GM21423 (cell line): ENCODE measurements at regions not wholly inside any gene's neighbourhood (a gene's known extent, or its start where the extent isn't known, plus 50 kb on each side); places are given as distances from the start of the nearest gene placed in this dataset.

Experiments
- ATAC-seq: cut with Tn5 transposase; IDR thresholded peaks from one replicate; pipeline ENCODE4 v1.9.1; 2021; ENCODE audit warnings: mild to moderate bottlenecking, moderate library complexity; ENCODE audit not compliant: unreplicated experiment

DNA sequence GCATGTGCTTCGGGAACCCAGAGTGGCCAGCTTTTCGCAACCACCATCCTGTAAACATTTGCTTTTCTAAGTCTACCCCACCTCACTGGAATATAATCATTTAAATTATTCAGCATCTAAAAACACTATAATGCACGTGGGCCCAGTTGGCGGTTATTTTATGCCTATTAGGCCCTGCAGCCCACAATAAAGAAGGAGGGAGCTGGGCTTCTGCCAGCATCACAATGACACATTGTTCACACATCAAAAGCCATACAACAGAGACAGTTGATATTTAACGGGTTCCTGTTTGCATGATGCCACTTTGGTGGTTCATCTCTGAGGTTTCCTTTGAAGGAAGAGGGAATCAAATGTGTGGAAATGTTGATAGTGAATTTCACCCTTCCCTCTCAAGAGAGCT lies 916.0 kb upstream of the CELF4 start:
- no peak for ATAC-seq

DNA sequence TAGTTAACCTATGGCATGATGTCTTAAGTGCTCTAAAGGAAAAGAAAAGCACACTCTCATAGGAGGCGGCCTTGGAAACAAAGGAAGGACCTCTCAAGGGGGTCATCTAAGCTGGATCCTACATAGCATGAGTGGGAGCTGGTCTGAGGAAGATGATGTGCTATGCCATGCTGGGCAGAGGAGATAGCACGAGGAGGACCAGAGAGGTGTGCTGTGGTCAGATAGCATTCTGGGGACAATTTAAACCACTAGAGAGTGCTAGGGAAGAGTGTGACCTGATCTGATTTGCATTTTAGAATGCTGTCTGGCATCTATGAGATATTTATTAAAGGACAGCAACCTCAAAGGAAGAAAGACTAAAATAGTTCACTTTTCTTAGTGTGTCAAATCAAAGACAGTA lies 910.1 kb upstream of the CELF4 start:
- ATAC-seq = no peak

DNA sequence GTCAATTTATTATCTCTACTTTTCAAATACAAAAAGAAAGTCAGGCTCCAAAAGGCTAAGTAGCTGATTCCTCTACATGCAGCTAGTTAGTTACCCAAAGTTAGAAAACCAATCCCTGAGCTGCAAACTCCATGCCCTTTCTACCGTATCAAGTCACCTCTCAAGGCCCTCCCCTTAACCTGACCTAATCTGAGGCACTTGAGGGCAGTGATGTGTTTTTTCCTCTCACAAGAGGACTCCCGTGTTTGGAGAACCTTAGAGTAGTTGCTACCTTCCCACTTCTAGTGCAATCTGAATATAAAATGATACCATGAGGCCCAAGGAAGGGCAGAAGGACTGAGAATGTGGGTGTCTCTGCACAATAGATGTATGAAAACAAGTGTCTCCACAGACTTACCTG lies 907.9 kb upstream of the CELF4 start:
- ATAC-seq = no peak

DNA sequence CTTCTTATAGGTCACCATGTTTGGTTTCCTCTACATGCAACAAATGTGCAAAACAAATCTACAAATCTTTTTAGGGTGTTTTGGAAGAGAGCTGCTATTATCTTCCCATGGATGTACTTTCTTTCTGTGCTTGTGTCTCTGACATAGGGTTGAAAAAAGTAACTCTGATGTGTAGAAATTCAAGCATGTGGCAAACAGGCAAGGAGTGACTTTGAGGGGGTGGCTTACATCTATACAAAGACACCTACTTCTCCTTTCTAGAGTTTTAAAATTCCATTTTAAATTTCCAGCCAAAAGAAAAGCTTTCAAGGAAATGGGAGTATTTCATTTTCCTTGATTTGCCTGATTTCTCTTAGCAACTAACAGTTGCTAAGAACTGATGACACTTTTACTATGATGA lies 904.8 kb upstream of the CELF4 start:
- ATAC-seq = no peak

DNA sequence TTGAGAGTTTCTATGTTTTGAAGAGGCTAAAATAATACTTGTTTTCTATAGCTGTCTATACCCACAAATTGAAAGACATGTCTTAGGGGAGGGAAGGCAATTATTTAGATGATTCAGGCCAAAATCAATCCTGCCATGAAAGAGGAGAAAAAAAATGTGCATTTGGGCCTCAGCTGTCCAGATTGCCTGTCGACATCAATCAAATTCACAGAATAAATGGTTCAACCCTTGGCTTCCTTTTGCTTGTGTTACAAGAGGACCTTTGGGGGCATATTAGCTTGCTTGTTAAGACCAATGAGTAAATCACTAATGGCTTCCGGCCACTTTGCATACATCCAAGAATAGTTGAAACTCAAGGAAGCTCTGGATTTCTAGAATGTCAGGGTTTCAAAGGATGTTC lies 900.8 kb upstream of the CELF4 start:
- ATAC-seq = no peak

DNA sequence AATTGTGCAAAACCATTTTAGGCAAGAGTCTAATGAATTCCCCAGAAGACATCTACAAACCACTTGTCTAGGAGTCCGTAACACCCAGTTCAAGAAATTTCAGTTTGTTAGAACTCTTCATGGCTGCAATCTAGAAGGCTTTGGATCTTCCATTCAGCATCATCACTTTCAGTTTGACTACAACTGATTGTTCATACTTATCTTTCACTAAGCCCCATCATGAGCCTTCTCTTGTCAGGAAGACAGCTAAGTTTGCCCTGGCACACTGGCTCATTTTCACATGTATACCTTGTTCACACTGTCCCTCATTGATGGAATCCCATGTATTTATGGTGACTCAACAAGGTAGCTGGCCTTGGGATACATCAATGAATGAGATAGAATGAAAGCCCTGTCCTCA lies 898.4 kb upstream of the CELF4 start:
- ATAC-seq = no peak

DNA sequence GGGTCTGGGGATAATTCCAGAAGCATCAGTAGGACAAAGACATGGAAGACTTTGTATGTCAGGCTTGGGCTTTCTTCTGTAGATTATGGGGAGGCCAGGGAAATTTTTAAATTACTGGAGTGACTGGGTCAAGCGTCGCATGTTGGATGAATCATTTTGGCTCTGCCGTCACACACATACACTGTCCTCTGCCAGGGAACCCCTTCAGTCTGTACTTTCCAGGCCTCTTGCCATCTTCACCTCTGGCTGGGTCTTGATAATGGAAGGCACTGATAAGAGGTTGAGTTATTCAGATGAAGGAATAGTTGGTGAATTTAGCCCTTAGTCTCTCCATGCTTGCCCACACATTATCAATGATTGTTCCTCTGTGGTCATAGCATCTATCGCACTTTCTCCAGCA lies 895.1 kb upstream of the CELF4 start:
- no peak for ATAC-seq

DNA sequence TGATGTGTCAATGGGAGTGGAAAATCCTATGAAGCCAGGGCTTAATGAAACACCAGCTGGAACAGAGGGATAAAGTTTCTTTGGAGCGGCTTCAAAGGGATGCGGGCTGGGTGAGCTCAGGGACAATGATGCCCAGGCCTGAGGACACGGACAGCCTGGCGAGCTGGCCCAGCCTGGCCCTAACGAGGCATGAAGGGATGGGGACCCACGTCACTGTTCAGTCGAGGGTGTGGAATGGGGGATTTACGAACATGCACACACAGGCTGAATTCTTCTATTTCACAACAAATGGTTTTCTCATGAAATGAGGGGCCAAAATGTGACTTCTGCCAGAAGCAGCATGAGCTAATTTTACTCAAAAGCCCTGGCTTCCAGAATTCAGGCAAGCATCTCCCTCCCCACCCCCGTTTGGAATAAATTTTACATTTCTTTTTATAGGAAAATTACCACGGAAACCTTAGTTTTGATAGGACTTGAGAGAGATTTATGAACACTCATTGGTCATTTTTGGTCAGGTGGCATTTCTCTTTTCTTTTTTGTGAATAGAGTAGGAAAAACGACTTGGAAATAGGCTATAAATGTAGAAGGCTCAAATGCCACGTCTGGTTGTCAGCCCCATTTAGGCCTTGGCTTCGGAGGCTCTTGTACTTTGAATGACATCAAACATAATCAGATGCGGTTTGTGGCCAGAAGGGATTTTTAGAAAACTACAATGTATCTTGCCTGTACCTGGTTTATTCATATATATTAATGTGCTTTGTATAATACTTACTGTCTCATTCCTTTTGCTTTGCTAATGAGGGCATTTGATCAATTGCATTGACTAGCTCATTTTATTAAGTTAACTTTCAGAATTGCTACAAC lies 893.8 kb upstream of the CELF4 start:
- ATAC-seq = no peak

DNA sequence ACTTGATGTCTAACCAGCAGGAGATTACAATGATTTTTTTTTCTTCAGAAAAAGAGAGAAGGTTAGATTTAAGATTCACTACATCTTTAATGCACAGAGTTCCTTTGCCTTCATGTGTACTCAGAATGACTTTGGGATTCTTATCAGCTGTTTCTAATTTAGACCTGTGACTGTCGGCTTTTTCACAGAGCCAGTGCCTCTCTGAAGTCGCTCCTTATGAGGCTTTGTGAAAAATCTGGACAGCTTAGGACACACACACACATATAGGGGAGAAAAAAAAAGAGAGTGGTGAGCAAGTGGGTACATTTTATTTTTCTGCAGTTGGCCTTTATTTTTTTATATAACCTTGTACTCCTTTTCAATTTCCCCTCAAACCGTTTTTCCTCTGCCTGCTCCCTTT lies 893.1 kb upstream of the CELF4 start:
- no peak for ATAC-seq

DNA sequence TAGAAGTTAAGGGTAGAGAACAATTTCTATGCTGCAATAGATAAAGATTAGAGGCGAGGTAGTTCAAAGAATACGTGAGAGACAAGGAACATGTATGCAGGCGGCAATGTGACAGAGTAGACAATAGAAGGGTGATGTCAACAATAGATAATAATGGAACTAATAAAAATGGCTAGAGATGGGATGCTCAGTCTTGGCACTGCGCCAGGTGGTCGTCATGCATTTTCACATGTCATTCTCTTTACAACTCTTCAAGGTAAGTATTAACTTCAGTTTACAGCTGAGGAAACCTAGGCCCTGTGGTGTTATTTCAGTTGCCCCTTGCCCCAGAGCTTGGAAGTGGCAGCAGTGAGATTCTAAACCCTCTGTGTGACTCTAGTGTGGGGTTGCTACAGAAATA lies 890.7 kb upstream of the CELF4 start:
- ATAC-seq = no peak

DNA sequence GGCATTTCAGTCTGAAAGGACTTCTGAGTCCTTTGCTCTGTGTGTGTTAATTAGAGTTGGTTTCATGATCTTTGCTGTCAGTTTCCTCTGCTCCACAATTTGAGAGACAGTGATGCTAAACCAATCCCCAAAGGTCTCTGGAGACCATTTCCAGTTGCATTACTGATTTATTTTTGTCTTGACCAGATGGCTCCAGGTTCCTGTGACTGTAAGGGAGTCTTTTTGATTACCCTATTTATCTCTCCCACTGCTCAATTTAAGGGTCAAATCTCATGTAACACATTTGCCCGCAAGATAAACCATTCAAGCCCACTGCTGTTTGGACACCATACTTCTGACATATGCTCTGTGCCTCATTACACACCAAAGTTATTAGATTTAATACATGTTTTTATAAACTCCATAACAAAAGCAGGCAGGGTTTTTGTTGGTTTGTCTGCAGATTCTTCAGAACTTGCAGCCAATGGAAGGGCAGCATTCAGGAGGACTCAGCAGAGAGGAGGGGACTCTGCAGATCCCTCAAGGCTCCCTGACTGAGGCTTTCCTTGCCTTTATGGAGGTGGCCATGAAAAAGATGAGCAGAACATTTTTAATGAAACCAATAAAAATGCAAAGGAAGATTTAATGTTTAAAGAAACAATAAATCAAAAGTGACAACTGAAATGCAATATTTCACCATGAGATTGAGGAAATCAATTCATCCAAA lies 889.3 kb upstream of the CELF4 start:
- no peak for ATAC-seq

DNA sequence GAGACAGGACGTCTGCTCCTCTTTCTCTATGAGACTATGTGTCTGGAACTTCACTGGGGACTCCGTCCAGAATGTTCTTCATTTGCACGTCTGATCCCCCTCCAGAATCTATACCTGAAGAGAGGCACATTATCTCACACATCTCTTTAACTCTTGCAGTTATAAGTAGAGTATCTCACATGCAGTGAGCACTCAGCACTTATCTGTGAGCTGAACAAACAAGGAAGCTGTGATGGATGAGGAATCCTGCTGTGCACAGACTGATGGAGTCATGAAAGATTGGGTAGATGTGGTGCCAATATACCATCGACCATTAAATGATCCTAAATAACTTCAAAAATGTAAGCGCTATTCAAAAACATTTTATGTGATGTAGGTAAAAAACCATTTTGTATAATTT lies 888.3 kb upstream of the CELF4 start:
- no peak for ATAC-seq

DNA sequence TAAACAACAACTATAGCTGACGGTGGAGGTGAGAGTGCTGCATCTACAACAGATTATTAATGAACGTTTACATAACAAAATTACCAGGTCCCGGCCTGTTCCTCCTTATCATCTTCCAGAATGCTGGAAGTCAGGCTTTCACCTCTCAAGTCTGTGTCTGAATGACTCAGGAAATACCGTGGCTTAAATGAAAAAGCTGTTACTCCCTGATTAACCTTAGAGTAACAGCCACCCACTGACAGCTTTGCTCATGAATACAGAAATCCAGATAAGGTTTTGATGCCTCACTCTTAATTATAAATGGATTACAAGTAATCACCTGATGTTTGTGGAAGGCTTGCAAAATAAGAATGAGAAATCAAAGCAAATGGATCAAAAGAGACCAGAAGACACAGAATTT lies 885.3 kb upstream of the CELF4 start:
- ATAC-seq = no peak

DNA sequence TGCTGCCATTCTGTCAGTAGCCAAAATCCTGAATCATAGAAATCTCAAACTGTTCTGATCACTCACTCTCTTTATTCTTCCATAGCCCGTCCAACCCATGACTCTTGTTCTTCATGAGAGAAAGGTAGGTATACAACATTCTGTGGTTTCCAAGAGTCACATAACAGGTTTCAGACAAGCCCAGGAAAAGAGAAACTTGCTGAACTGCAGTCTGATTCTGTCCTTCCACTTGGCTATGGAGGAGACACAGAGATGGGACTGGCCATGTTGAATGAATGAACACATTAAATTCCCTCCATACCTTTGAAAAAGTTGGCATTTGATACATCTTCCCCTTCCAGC lies 880.2 kb upstream of the CELF4 start:
- ATAC-seq = no peak

DNA sequence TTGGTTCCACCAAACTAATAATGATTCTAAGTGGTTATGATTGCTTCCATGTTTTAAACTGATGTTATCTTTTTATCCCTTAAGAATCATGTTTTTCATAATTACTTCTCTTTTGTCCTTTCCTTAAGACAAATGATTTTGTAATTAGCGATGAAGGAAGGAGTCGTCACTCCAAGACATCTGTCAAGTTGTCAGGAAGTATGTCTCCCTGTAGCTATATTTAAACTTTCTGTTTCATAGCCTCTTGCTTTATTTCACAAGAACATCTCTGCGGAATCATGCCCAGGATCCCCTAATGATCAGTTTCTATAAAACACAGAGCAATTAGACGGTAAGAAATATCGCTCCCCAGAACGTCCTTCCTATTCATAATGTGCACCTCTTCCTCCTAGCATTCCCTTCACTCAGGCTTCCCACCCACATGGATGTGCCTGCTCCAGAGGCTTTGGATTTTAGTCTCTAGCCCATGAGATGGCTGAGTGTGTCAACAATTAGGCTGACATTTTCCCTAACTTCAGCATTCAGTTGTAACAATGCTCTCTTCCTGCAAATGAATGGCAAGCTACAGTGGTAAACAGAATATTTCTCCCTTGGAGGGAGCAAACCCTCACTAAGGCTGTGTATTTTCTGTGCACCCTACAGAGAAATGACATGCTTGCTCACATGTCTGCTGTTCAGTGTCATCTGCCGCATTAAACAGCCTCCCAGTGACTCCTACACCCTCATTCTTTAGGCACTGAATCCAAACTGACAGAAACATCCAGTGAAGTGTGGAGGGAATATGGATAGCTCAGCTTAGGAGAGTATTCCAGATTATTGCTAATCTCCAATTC lies 879.6 kb upstream of the CELF4 start:
- no peak for ATAC-seq

DNA sequence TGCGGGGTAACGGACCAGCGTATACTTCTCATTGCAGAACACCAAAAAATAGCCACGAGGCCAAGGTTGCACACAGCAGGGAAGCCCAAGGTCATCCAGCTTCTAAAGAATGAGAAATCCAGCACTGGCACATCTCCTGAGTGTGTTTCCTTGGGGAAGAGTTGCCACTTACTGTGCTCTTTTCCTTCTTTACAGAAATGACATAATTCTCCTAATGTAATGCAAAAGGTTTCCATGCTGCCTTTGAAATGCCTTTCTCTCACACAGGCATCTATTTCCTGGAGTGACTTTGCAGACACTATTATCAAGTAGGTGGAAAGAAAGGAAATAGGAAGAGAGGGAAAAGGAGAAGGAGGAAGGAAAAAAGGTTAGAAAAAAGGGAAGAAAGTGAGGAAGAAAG lies 862.1 kb upstream of the CELF4 start:
- no peak for ATAC-seq

DNA sequence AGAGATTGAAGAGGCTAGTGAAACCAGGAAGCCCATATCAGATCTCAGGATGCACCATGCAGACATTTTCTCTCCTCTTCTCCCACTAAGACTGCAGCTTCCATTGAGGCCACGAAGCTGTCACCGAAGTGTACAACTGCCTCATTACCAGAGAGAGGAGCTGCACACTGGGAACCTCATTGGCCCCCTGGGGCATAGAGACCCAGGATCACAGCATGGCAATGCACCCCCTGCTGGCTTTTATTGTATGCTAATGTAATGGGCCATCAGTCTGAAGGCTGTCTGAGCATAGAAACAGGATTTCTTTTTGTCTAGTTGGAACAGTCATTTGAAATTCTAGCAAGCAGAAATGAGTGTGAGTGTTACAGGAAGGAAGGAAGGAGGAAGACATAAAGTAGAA lies 861.6 kb upstream of the CELF4 start:
- no peak for ATAC-seq

DNA sequence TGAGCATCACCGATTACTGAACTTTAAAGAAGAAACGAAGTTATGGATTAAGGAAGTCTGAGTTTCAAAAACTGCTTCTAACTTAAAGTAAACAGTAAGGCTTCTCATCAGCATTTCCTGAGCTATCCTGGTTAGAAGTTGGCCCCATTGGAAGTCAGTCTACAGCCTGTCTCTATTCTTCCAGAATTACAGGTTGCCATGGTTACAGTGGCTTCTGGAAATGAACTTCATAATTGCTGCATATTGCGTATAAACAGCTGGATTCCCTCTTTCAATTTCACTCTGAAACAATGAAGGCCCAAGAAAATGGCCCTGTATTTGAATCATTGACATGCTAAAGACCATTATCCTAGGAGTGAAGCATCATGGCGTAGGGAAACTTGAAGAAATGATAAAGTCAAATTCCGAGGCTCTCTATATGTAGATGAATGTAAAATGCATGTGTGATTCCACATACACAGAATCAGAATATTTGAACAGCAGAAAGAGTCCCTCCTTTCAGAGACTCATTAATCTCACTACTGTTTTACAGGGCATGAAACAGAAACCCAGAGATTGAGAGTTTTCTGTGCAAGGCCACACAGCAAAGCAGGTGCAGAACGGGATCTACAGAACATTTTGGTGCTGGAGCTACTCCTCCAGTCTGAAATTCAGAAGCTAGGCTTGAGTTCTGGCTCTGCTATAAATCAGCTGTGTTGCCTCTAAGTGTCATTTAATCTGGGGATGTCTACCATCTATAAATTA lies 856.4 kb upstream of the CELF4 start:
- ATAC-seq = no peak

DNA sequence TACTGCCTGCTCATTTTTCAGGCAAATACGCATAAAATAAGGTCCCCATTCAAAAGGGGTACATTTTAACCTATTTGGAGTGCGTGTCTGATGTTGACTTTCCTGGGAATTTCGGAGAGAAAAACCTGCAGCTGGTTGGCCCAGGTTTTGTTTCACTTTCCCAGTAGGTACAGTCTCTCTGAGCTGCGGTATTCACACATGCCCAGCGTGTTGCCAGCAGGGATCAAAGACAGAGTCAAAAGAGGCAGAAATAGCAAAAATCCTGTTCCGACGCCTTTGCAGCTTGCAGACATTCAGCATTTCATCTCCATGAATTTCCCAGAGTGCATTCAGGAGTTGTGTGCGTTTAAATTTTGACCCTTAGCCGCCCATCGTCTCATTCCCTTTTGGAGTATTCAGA lies 855.4 kb upstream of the CELF4 start:
- ATAC-seq = no peak

DNA sequence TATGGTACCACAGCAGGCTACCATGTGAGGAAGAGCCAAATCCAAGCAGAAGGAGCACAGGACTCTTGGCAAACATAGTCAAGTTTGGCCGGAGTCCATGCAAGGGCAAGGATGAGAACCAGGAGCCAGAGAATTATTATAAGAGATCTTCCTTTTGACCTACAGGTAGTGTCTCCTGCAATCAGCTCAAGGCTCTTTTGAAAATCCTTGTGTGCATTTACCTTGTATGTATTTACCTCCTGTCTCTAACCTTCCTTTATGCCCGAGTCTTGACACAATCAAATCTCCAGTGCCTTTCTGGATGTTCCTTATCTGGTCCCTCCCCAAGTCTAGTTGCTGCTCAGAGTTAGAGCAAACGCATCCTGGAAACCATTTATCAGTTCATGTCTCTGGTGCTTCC lies 855.0 kb upstream of the CELF4 start:
- ATAC-seq = no peak

DNA sequence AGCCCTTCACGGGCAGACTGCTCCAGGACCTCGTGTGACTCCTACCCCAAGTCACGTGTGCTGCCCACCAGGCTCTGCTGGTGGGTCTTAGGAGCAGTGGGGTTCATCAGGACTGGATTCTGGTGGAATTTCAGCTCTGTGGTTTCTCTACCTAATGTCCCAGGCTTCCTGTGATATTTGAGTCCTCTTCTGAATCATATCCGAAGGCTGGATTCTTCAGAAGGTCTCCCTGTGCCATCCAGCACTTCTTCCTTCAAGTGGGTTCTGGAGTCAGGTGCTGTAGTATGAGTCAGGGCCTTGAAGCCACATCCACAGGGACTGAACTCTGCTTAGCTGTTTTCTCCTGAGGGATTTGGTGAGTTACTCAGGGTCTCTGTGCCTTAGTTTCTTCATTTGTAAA lies 850.2 kb upstream of the CELF4 start:
- no peak for ATAC-seq
